Right lobe of liver (tissue), 6 donors: ENCODE measurements at regions not wholly inside any gene's neighbourhood (a gene's known extent, or its start where the extent isn't known, plus 50 kb on each side); places are given as distances from the start of the nearest gene placed in this dataset.

Source experiments
- ATAC-seq, 4 donors: fragments of 200-7000 bp; cut with Tn5 transposase; one replicate each; pipeline ENCODE4 v1.9.1; 2020; ENCODE audit warnings: mild to moderate bottlenecking in 4 of 4, moderate library complexity in 4 of 4
- DNase-seq, 3 donors: peaks; one replicate each; pipeline ENCODE4 v3.0.0-alpha.2; 2020
- H3K27ac ChIP-seq, 3 donors: fragments of 200-600 bp; one replicate each; pipeline ENCODE4 v1.8.0; 2022
- H3K27me3 ChIP-seq, 2 donors: fragments of 200-600 bp; one replicate each; pipeline ENCODE4 v1.8.0; 2022
- H3K36me3 ChIP-seq, 4 donors: fragments of 200-600 bp; sonication (generic) in 1 of 4; one replicate each; pipeline versions ENCODE4 v1.5.1 to v1.8.0; 2017 to 2022; ENCODE audit warnings: control low read depth in 1 of 4
- H3K4me1 ChIP-seq, 4 donors: fragments of 200-600 bp; sonication (generic) in 1 of 4; one replicate each; pipeline versions ENCODE4 v1.5.1 to v1.8.0; 2017 to 2022; ENCODE audit warnings: control low read depth in 1 of 4
- H3K4me3 ChIP-seq, 3 donors: fragments of 200-600 bp; one replicate each; pipeline ENCODE4 v1.8.0; 2022
- H3K9me3 ChIP-seq, 4 donors: fragments of 200-600 bp; sonication (generic) in 1 of 4; one replicate each; pipeline versions ENCODE4 v1.5.1 to v1.8.0; 2017 to 2022; ENCODE audit warnings: control low read depth in 1 of 4
- POLR2A ChIP-seq: fragments of 450-650 bp; IDR thresholded peaks from one replicate; pipeline ENCODE4 v1.6.1; 2017; ENCODE audit warnings: antibody characterized with exemption, mild to moderate bottlenecking
- WGBS: methylation state at CpG from one replicate; pipeline ENCODE4 v1.1.6; 2018; ENCODE audit warnings: low coverage, low lambda C conversion rate; ENCODE audit not compliant: insufficient coverage; ENCODE audit errors: missing lambda C conversion rate; 5-methylcytosine and 5-hydroxymethylcytosine counted together
- intact Hi-C, 2 donors: fragments of 100-400 bp; cut with DNase I; formaldehyde crosslinking; loops; one replicate each; pipeline versions ENCODE4 v1.11.2 to v1.14.1; 2022
- TF ChIP-seq, protein P1 (sequence below), 4 donors: fragments of 200-600 bp in 3 of 4; fragments of 450-650 bp in 1 of 4; IDR thresholded peaks; one replicate each; pipeline versions ENCODE4 v1.5.1 to v1.8.0; 2016 to 2022; ENCODE audit warnings: antibody characterized with exemption in 4 of 4, mild to moderate bottlenecking in 2 of 4
- donor health status: DM: no; HTN: yes; CAD: no.
- donor health status: DM: no; HTN: no; CAD: no.
- donor health status: DM: no; HTN: no; CAD: no.
- donor health status: DM: no; HTN: yes; CAD: no.
- donor health status: DM: no; HTN: yes; CAD: no.

DNA sequence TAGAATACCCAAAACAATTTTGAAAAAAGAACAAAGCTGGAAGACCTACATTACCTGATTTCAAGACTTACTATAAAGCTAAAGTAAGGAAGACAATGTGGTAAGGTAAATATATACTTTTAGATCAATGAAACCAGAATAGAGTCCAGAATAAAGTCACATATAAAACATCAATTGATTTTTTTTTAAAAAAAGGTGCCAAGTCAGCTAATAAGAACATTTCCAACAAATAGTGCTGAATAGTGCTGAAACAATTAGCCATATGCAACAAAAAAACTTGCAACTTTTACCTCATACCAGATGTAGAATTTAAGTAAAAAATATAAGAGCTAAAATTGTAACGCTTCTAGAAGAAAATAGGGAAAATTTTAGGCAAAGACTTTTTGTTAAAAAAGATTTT is 73.0 kb upstream of the PDHA1 start:
- DNase-seq (no peak), ATAC-seq (no peak)
- Histone ChIP-seq H3K9me3 (no peaks in the 10 kb centered on the region), H3K4me1 (no peaks in the 10 kb centered on the region), H3K4me3 (no peak overlapping the region), H3K36me3 (no peaks in the 10 kb centered on the region), H3K27me3 (no peaks in the 10 kb centered on the region), H3K27ac (no peak overlapping the region)
- TF ChIP-seq, protein P1, sequence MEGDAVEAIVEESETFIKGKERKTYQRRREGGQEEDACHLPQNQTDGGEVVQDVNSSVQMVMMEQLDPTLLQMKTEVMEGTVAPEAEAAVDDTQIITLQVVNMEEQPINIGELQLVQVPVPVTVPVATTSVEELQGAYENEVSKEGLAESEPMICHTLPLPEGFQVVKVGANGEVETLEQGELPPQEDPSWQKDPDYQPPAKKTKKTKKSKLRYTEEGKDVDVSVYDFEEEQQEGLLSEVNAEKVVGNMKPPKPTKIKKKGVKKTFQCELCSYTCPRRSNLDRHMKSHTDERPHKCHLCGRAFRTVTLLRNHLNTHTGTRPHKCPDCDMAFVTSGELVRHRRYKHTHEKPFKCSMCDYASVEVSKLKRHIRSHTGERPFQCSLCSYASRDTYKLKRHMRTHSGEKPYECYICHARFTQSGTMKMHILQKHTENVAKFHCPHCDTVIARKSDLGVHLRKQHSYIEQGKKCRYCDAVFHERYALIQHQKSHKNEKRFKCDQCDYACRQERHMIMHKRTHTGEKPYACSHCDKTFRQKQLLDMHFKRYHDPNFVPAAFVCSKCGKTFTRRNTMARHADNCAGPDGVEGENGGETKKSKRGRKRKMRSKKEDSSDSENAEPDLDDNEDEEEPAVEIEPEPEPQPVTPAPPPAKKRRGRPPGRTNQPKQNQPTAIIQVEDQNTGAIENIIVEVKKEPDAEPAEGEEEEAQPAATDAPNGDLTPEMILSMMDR (IDR thresholded peaks at IDR 0.05): no peak
- no peak for TF ChIP-seq POLR2A
- 19% methylated on average over 1 of the region's 1 CpG for WGBS
- intact Hi-C loops: no loop called here

DNA sequence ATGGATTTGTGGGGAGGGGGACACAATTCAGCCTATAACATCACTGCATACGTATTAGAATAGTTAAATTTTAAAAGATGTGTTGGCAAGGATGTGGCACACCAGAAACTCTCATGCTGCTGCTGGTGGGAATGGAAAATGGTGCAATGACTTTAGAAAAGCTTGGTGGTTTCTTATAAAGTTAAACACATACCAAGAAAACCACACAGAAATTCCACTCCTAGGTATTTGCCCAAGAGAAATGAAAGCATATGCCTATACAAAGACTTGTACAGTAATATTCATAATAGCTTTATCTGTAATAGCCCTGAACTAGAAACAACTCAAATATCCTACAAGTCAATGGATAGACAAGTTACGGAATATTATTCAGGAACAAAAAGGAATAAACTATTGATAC is 71.3 kb upstream of the PDHA1 start:
- DNase-seq: no peak
- no peak for ATAC-seq
- intact Hi-C loops: no loop called here
- TF ChIP-seq, protein P1 (IDR thresholded peaks at IDR 0.05): no peak
- no peak for TF ChIP-seq POLR2A
- H3K27me3 ChIP-seq: no peaks in the 10 kb centered on the region
- H3K36me3 ChIP-seq: no peaks in the 10 kb centered on the region
- no peaks in the 10 kb centered on the region for H3K9me3 ChIP-seq
- WGBS: 55% methylated on average over 2 of the region's 2 CpGs
- no peaks in the 10 kb centered on the region for H3K4me1 ChIP-seq
- H3K27ac ChIP-seq: no peak overlapping the region
- H3K4me3 ChIP-seq: no peak overlapping the region

DNA sequence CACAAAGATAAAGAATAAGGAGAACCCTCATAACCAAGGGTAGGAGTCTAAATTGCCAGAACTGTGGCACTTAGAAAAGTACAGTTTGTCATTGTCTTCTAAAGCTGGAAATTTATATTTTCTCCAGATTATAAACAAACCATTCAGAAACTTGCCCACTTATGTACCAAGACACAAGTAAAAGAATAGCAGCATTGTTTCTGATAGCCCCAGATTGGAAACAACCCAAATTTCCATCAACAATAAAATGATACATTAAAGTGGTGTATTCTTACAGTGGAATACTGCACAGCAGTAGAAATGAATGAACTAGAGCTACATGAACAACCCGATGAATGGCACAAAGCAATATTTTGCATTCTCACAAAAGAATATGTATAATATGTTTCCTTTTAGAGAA is 63.1 kb upstream of the PDHA1 start:
- Histone ChIP-seq H3K9me3 (no peaks in the 10 kb centered on the region), H3K4me1 (no peaks in the 10 kb centered on the region), H3K36me3 (no peaks in the 10 kb centered on the region), H3K27ac (no peak overlapping the region), H3K4me3 (no peak overlapping the region), H3K27me3 (no peaks in the 10 kb centered on the region)
- DNase-seq: no peak
- TF ChIP-seq, protein P1 (IDR thresholded peaks at IDR 0.05): no peak
- TF ChIP-seq POLR2A: no peak
- intact Hi-C loops: no loop called here
- 95% methylated on average over 1 of the region's 1 CpG for WGBS
- ATAC-seq: no peak

DNA sequence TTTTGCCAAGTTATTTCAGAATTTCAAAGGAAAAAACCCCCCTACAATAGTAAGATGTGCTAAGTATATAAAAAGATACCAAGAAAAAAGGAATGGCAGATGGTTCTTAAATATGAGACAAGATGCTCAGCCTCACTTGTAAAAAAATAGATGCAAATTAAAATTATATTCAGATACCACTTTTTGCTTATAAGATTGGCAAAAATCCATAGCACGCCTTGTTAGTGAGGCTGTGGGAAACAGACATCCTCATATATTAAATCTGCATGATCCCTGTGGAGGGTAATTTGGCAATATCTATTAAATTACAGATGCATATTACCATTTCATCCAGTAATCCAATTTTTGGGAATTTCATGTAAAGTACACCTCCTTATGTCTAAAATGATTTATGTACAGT is 62.5 kb upstream of the PDHA1 start:
- DNase-seq: no peak
- Histone ChIP-seq H3K9me3 (no peaks in the 10 kb centered on the region), H3K4me3 (no peak overlapping the region), H3K27ac (no peak overlapping the region), H3K27me3 (no peaks in the 10 kb centered on the region), H3K4me1 (no peaks in the 10 kb centered on the region), H3K36me3 (no peaks in the 10 kb centered on the region)
- 54% methylated on average over 1 of the region's 1 CpG for WGBS
- intact Hi-C loops: no loop called here
- ATAC-seq: no peak
- TF ChIP-seq, protein P1 (IDR thresholded peaks at IDR 0.05): no peak
- TF ChIP-seq POLR2A: no peak
